IMR-90 (cell line): ENCODE measurements at regions not wholly inside any gene's neighbourhood (a gene's known extent, or its start where the extent isn't known, plus 50 kb on each side); places are given as distances from the start of the nearest gene placed in this dataset.

Experiments used
- CHD1 ChIP-seq: IDR thresholded peaks from 2 replicates; pipeline ENCODE4 v1.6.1; 2012; ENCODE audit warnings: low read depth, low read length, improper control_type of control experiment
- MAFK ChIP-seq: IDR thresholded peaks from 2 replicates; pipeline ENCODE4 v1.6.1; 2012; ENCODE audit warnings: low read depth, low read length, improper control_type of control experiment
- POLR2A ChIP-seq: IDR thresholded peaks from 2 replicates; pipeline ENCODE4 v1.6.1; 2012; ENCODE audit warnings: mild to moderate bottlenecking, low read depth, low read length
- RAD21 ChIP-seq: IDR thresholded peaks from 2 replicates; pipeline ENCODE4 v1.6.1; 2012; ENCODE audit warnings: low read length, improper control_type of control experiment
- SMC3 ChIP-seq: fragments of 150-350 bp; IDR thresholded peaks from 2 replicates; pipeline ENCODE4 v1.6.1; 2016; ENCODE audit warnings: low read depth, mild to moderate bottlenecking, antibody characterized with exemption, low read length, moderate library complexity
- TF ChIP-seq, protein P1 (sequence below): conservative IDR thresholded peaks from 2 replicates; pipeline ENCODE4 v1.5.1; 2012; ENCODE audit warnings: mild to moderate bottlenecking, low read depth, low read length, improper control_type of control experiment

DNA sequence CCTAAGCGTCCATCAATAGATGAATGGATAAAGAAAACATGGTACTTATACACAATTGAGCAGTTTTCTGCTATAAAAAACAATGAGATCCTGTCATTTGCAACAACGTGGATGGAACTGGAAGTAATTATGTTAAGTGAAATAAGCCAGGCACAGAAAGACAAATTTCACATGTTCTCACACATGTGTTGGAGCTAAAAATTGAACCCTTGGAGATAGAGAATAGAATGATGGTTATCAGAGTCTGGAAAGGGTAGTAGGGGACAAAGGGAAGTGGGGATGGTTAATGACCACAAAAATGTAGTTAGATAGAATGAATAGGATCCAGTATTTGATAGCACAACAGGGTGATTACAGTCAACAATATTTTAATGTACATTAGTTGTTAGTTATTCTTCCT is 1033.5 kb downstream of the HACE1 start:
- TF ChIP-seq, protein P1, sequence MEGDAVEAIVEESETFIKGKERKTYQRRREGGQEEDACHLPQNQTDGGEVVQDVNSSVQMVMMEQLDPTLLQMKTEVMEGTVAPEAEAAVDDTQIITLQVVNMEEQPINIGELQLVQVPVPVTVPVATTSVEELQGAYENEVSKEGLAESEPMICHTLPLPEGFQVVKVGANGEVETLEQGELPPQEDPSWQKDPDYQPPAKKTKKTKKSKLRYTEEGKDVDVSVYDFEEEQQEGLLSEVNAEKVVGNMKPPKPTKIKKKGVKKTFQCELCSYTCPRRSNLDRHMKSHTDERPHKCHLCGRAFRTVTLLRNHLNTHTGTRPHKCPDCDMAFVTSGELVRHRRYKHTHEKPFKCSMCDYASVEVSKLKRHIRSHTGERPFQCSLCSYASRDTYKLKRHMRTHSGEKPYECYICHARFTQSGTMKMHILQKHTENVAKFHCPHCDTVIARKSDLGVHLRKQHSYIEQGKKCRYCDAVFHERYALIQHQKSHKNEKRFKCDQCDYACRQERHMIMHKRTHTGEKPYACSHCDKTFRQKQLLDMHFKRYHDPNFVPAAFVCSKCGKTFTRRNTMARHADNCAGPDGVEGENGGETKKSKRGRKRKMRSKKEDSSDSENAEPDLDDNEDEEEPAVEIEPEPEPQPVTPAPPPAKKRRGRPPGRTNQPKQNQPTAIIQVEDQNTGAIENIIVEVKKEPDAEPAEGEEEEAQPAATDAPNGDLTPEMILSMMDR, result no peak
- TF ChIP-seq POLR2A (no peak), CHD1 (no peak), MAFK (no peak), RAD21 (no peak), SMC3 (no peak)
